Left ventricle myocardium inferior (tissue), 1 donor: ENCODE measurements at regions not wholly inside any gene's neighbourhood (a gene's known extent, or its start where the extent isn't known, plus 50 kb on each side); places are given as distances from the start of the nearest gene placed in this dataset.

ENCODE experiments used
- DNase-seq: peaks from one replicate; pipeline ENCODE4 v3.0.0-alpha.2; 2020
- H3K27ac ChIP-seq: fragments of 200-600 bp; replicated peaks from 2 replicates; pipeline ENCODE4 v1.8.0; 2021
- H3K27me3 ChIP-seq: fragments of 200-600 bp; 2 replicates; pipeline ENCODE4 v1.8.0; 2021; ENCODE audit warnings: low read depth
- H3K36me3 ChIP-seq: fragments of 200-600 bp; 2 replicates; pipeline ENCODE4 v1.8.0; 2021
- H3K4me1 ChIP-seq: fragments of 200-600 bp; 2 replicates; pipeline ENCODE4 v1.8.0; 2021
- H3K4me3 ChIP-seq: fragments of 200-600 bp; 2 replicates; pipeline ENCODE4 v1.8.0; 2021; ENCODE audit warnings: mild to moderate bottlenecking, moderate library complexity
- H3K9me3 ChIP-seq: fragments of 200-600 bp; replicated peaks from 2 replicates; pipeline ENCODE4 v1.8.0; 2021
- intact Hi-C: fragments of 100-400 bp; cut with micrococcal nuclease; formaldehyde crosslinking; loops from one replicate; pipeline ENCODE4 v1.11.0; 2022
- TF ChIP-seq, protein P1 (sequence below): fragments of 200-600 bp; IDR thresholded peaks from 2 replicates; pipeline ENCODE4 v1.8.0; 2021; ENCODE audit warnings: antibody characterized with exemption, mild to moderate bottlenecking, borderline replicate concordance
- donor health status: DM: no; HTN: yes; CAD: no; lungs with severe emphysema.

DNA sequence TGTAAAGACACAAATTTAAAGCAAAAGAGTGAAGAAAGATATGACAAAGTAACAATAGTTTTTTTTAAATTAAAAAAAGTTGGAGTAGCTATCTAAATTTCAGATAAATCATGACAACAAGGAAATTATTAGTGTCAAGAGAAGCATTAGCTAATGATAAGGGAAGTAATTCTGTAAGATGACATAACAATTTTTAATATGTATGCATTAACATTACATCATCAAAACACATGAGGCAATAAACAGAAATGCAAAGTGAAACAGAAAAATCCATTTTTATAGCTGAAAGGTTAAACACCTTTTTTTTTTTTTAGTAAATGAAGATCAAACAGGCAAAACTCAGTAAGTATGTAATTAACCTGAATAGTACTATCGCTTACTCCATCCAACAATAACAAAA, 804.9 kb upstream of the PRR20A start:
- Histone ChIP-seq H3K4me3 (no peak overlapping the region), H3K27me3 (no peaks in the 10 kb centered on the region), H3K9me3 (peaks cover 9% of the 10 kb centered on the region), H3K4me1 (no peaks in the 10 kb centered on the region), H3K36me3 (no peaks in the 10 kb centered on the region), H3K27ac (no peak overlapping the region)
- no peak for DNase-seq
- TF ChIP-seq, protein P1, sequence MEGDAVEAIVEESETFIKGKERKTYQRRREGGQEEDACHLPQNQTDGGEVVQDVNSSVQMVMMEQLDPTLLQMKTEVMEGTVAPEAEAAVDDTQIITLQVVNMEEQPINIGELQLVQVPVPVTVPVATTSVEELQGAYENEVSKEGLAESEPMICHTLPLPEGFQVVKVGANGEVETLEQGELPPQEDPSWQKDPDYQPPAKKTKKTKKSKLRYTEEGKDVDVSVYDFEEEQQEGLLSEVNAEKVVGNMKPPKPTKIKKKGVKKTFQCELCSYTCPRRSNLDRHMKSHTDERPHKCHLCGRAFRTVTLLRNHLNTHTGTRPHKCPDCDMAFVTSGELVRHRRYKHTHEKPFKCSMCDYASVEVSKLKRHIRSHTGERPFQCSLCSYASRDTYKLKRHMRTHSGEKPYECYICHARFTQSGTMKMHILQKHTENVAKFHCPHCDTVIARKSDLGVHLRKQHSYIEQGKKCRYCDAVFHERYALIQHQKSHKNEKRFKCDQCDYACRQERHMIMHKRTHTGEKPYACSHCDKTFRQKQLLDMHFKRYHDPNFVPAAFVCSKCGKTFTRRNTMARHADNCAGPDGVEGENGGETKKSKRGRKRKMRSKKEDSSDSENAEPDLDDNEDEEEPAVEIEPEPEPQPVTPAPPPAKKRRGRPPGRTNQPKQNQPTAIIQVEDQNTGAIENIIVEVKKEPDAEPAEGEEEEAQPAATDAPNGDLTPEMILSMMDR: no peak
- intact Hi-C loops: no loop called here

DNA sequence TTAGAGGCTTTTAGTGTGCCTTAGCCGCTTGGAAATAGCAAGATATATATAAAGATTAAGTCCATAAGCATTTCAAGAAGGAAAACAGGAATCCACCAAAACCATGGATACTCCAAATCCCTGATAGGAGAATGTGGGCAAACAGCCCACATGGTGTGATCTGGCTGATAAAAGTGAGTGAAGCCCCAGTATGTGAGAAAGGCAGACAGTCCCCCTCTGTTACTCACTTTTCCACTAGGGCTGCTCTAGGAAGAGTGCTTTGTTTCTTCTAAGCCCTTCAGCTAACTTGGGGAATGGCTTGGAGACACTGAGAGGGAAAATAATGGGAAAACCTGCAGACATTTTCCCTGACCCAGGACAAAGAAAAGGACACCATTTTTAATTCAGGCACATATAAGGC, 802.3 kb upstream of the PRR20A start:
- H3K9me3 ChIP-seq: peaks cover 9% of the 10 kb centered on the region

DNA sequence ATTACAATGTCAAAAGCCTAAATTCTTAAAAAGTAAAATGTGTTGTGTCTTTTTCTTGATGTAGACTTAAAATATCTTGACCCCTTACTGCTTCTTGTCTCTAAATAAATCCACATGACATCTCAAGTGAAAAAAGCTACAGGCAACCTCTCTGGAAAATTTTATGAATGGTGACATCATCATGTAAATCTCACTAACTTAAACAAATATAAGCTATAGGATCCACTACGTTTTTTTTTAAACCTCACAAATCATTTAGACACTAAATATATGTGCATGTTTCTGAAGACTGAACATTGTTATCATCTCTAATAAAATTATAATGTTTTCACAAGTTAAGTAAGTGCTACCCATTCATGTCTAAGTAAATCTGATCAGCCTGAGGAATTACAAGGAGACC, 793.7 kb upstream of the PRR20A start:
- H3K27me3 ChIP-seq: no peaks in the 10 kb centered on the region
- no peak for DNase-seq
- intact Hi-C loops: no loop called here
- no peak overlapping the region for H3K4me3 ChIP-seq
- H3K9me3 ChIP-seq: no peaks in the 10 kb centered on the region
- H3K4me1 ChIP-seq: no peaks in the 10 kb centered on the region
- no peaks in the 10 kb centered on the region for H3K36me3 ChIP-seq
- no peak overlapping the region for H3K27ac ChIP-seq
- TF ChIP-seq, protein P1: no peak

More for the DNA sequence above, 802.3 kb upstream of the PRR20A start:
- TF ChIP-seq, protein P1: no peak
- intact Hi-C loops: no loop called here
- no peak overlapping the region for H3K4me3 ChIP-seq
- no peaks in the 10 kb centered on the region for H3K36me3 ChIP-seq
- H3K27ac ChIP-seq: no peak overlapping the region
- H3K4me1 ChIP-seq: no peaks in the 10 kb centered on the region
- no peak for DNase-seq
- H3K27me3 ChIP-seq: no peaks in the 10 kb centered on the region

DNA sequence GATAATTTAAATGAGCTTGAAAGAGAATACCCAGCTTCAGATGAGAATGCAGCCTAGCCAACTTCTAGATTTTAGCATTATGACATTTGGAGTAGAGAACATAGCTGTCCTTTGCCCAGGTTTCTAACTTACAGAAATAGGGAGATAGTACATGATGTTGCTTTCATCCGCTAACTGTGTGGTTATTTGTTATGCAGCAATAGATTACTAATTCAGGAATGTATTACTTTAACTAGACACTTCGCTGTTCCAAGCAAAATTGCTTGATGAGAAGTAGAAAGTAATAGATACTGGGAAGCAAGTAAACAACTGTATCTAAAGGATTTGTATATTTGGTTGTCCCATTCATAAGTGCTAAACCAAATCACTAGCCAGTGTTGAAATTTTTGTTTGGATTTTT, 790.9 kb upstream of the PRR20A start:
- no peaks in the 10 kb centered on the region for H3K9me3 ChIP-seq
- no peak overlapping the region for H3K4me3 ChIP-seq
- H3K4me1 ChIP-seq: no peaks in the 10 kb centered on the region
- no peaks in the 10 kb centered on the region for H3K27me3 ChIP-seq
- TF ChIP-seq, protein P1: no peak
- intact Hi-C loops: no loop called here
- DNase-seq: no peak
- no peaks in the 10 kb centered on the region for H3K36me3 ChIP-seq
- H3K27ac ChIP-seq: no peak overlapping the region

DNA sequence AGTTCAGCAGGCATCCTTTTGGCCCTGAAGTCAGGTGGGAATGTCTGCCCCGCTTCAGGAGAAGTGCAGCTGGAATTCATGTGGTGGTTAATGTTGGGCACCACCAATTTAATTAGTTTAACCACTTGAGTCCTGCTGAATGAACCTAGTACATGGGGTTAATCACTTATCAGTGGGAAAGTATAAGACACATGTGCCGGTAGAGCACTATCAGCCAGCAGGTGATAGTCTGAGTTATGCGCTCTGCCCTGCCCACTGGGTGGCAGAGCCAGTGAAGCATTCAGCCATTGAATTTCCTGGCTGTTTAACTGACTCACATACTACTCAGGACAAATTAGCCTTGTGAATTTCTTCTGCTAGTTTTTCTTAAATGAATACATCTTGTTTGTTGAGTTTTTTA, 789.7 kb upstream of the PRR20A start:
- no peak overlapping the region for H3K27ac ChIP-seq
- no peak overlapping the region for H3K4me3 ChIP-seq
- TF ChIP-seq, protein P1: no peak
- no peaks in the 10 kb centered on the region for H3K4me1 ChIP-seq
- no peaks in the 10 kb centered on the region for H3K9me3 ChIP-seq
- H3K36me3 ChIP-seq: no peaks in the 10 kb centered on the region
- intact Hi-C loops: no loop called here
- H3K27me3 ChIP-seq: no peaks in the 10 kb centered on the region
- DNase-seq: no peak

DNA sequence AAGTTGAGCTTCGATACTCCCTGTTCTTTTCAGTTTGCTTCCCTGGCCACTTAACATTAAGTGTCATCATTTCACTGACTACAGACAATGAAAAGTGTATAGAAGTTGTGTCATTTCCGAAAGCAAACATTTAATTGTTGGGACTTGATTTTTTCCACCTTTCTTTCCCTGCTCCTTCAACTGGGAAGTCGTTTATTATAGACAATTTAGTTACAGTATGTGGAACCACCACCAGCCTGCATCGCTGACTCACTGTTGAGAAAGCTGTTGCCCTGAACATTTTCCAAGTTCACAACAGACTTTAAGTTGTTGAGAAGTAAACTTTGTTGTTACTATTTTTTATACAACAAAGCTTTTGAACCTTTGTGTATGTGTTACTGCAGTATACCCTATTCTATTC, 788.4 kb upstream of the PRR20A start:
- no peak overlapping the region for H3K4me3 ChIP-seq
- H3K27me3 ChIP-seq: no peaks in the 10 kb centered on the region
- TF ChIP-seq, protein P1: no peak

More for the DNA sequence above, 788.4 kb upstream of the PRR20A start:
- no peaks in the 10 kb centered on the region for H3K4me1 ChIP-seq
- no peak for DNase-seq
- intact Hi-C loops: no loop called here
- H3K36me3 ChIP-seq: no peaks in the 10 kb centered on the region
- H3K27ac ChIP-seq: no peak overlapping the region
- no peaks in the 10 kb centered on the region for H3K9me3 ChIP-seq
